ENCODE measurements at regions not wholly inside any gene's neighbourhood (a gene's known extent, or its start where the extent isn't known, plus 50 kb on each side); places are given as distances from the start of the nearest gene placed in this dataset.

GRCh38 chr13:86087244-86087643 lies 288.0 kb upstream of the SLITRK6 start:
- TF ChIP-seq CTCF (IDR thresholded peaks at IDR 0.05) (no peak), REST (IDR thresholded peaks at IDR 0.05; ENCODE audit: insufficient read depth in 1 of 2, low read depth in 2 of 2, low read length in 1 of 2) (no peak), POLR2AphosphoS5 (IDR thresholded peaks at IDR 0.05; ENCODE audit: low read depth, low read length) (no peak)
